ENCODE measurements at regions not wholly inside any gene's neighbourhood (a gene's known extent, or its start where the extent isn't known, plus 50 kb on each side); places are given as distances from the start of the nearest gene placed in this dataset.

DNA sequence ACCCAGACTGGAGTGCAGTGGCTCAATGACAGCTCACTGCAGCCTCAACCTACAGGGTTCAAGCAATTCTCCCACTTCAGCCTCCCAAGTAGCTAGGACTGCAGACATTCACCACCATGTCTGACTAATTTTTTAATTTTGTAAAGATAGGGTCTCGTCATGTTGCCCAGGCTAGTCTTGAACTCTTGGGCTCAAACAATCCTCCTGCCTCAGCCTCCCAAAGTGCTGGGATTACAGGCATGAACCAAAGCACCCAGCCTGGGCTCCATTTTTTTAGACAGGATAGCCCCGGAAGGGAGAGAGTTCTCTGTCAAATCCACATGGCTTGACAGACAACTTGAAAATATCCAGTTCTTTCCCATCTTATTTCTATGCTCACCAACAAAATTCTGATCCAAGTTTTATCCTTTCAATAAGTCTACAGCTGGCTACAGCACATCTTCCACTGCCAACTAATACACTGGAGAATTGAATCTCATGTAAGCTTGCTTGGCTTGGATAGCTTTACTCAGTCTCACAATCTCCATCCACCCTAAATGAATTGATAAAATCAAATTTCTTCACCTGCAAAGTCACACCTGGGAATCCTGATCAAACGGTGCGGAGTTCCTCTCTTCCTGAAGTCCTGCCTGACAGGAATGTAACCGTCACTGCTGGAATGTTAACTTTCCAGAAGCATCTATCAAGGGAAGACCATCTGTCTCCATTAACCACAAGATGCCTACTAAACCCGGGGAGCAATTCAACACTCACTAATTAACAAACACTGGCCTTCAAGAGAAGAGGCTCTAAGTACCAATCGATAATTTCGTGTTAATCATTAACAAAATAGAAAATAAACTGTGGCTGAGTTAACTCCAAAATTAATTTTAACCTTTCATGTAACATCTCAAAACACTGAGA, 239.7 kb upstream of the MKLN1 start:
- no peak overlapping the region for H3K27ac ChIP-seq (ENCODE audit: low read length)
- peaks cover 0 to 2% of the 10 kb centered on the region in 2 donors for H3K36me3 ChIP-seq (ENCODE audit: control insufficient read depth in 2 of 2, insufficient read depth in 2 of 2, low read length in 2 of 2)
- H3K9me3 ChIP-seq (ENCODE audit: control insufficient read depth in 2 of 2, low read length in 2 of 2), result no peaks in the 10 kb centered on the region
- peaks cover 8% of the 10 kb centered on the region for H3K4me1 ChIP-seq (ENCODE audit: control insufficient read depth, insufficient read depth, low read length)
- no peak overlapping the region for H3K4me3 ChIP-seq (ENCODE audit: low read length in 2 of 2)
- no peaks in the 10 kb centered on the region for H3K27me3 ChIP-seq (ENCODE audit: control insufficient read depth in 1 of 2, insufficient read depth in 2 of 2, low read length in 2 of 2)
- H3K9ac ChIP-seq (ENCODE audit: low read length in 2 of 2), result no peak overlapping the region

DNA sequence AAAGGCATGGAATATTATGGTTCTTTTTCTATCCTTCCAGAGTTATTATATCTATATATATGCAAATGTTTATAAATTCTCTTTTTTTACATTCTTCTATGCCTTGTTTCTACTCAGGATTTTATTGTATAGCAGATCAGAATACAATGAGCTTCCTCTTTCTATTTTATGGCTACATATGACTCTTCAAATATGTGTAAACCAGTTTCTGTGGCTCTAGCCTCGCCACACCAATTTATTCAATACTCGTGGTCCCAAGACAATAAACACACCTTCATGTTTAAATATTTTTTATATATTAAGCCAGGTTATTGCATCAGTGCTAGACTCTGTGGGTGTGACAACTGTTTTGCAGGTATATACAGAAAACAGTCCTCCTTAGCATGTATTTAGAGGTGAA, 237.5 kb upstream of the MKLN1 start:
- Histone ChIP-seq H3K4me1 (ENCODE audit: control insufficient read depth, insufficient read depth, low read length) (peaks cover 15% of the 10 kb centered on the region), H3K9ac (ENCODE audit: low read length in 2 of 2) (no peak overlapping the region), H3K36me3 (ENCODE audit: control insufficient read depth in 2 of 2, insufficient read depth in 2 of 2, low read length in 2 of 2) (peaks cover 0 to 2% of the 10 kb centered on the region in 2 donors), H3K9me3 (ENCODE audit: control insufficient read depth in 2 of 2, low read length in 2 of 2) (no peaks in the 10 kb centered on the region), H3K27ac (ENCODE audit: low read length) (no peak overlapping the region), H3K27me3 (ENCODE audit: control insufficient read depth in 1 of 2, insufficient read depth in 2 of 2, low read length in 2 of 2) (no peaks in the 10 kb centered on the region), H3K4me3 (ENCODE audit: low read length in 2 of 2) (no peak overlapping the region)

DNA sequence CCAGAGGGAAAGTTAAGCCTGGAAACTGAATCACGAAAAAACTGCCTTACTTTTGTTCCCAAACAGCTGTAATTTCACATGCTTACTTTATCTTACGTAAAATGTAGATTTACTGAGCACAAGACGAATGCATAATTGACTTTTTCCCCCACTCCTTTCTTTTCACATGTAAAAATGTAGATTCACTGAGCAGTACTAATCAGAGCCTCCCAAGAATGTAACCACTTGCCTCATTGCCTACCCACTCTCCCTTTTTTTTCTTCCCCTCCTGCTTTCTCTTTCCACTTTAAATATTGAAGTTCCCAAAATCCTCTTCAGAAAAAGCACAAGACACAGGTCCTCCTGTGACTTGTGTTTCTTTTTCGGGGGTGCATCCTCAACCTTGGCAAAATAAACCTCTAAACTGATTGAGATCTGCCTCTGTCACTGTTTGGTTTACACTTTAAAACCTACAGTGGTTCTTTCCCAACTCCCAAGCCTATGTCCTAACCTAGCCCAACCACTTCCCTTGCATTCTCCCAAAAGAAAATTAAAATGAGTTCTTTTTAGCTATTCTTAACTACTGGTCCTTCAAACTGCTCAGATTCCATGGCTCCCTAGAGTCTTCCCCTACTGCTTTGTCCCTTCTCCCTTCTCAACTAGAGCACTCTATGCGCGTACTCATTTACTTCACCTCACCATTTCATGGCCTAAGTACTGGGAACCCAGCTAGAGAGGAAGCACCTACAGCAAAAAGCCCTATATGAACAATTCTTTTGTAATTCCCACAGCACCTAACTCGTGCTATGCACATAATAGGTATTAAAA, 236.6 kb upstream of the MKLN1 start:
- H3K4me1 ChIP-seq (ENCODE audit: control insufficient read depth, insufficient read depth, low read length), result peaks cover 18% of the 10 kb centered on the region
- no peaks in the 10 kb centered on the region for H3K27me3 ChIP-seq (ENCODE audit: control insufficient read depth in 1 of 2, insufficient read depth in 2 of 2, low read length in 2 of 2)
- H3K4me3 ChIP-seq (ENCODE audit: low read length in 2 of 2), result no peak overlapping the region
- peaks cover 0 to 2% of the 10 kb centered on the region in 2 donors for H3K36me3 ChIP-seq (ENCODE audit: control insufficient read depth in 2 of 2, insufficient read depth in 2 of 2, low read length in 2 of 2)
- H3K9ac ChIP-seq (ENCODE audit: low read length in 2 of 2), result no peak overlapping the region
- H3K9me3 ChIP-seq (ENCODE audit: control insufficient read depth in 2 of 2, low read length in 2 of 2), result no peaks in the 10 kb centered on the region
- H3K27ac ChIP-seq (ENCODE audit: low read length), result no peak overlapping the region

DNA sequence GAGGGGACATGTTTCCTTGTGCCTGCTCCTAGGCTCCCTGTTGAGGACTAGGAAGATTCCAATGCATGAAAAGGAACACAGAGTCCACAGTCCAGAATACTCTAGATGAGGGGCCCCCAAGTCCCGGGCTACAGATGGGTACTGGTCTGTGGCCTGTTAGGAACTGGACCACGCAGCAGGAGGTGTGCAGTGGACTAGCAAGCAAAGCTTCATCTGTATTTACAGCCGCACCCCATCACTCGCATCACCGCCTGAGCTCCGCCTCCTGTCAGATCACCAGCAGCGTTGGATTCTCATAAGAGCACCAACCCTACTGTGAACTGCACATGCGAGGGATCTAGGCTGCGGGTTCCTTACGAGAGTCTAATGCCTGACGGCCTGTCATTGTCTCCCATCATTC, 233.0 kb upstream of the MKLN1 start:
- H3K27me3 ChIP-seq (ENCODE audit: control insufficient read depth in 1 of 2, insufficient read depth in 2 of 2, low read length in 2 of 2), result no peaks in the 10 kb centered on the region
- H3K27ac ChIP-seq (ENCODE audit: low read length), result no peak overlapping the region
- H3K36me3 ChIP-seq (ENCODE audit: control insufficient read depth in 2 of 2, insufficient read depth in 2 of 2, low read length in 2 of 2), result peaks cover 0 to 3% of the 10 kb centered on the region in 2 donors
- H3K4me1 ChIP-seq (ENCODE audit: control insufficient read depth, insufficient read depth, low read length), result peaks cover 21% of the 10 kb centered on the region
- H3K4me3 ChIP-seq (ENCODE audit: low read length in 2 of 2), result no peak overlapping the region
- no peak overlapping the region for H3K9ac ChIP-seq (ENCODE audit: low read length in 2 of 2)
- no peaks in the 10 kb centered on the region for H3K9me3 ChIP-seq (ENCODE audit: control insufficient read depth in 2 of 2, low read length in 2 of 2)

DNA sequence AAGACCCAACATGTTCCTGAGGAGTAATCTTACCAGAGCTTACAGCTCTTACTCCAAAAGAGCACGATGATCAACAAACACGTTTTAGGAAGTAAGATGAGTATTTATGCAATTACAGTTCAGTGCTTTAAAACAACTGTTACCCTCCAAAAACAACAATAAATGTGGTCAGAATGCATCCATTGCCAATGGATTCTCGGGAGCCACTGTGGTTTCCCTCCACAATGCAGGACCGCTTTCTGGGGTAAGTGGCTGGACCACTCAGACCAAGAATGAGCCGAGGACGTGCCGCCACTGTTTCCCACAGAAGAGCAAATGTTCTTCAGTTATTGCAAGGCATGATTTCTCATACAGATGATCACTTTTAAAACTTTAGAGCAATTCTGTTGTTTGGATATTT, 232.3 kb upstream of the MKLN1 start:
- peaks cover 21% of the 10 kb centered on the region for H3K4me1 ChIP-seq (ENCODE audit: control insufficient read depth, insufficient read depth, low read length)
- peaks cover 0 to 3% of the 10 kb centered on the region in 2 donors for H3K36me3 ChIP-seq (ENCODE audit: control insufficient read depth in 2 of 2, insufficient read depth in 2 of 2, low read length in 2 of 2)
- no peaks in the 10 kb centered on the region for H3K9me3 ChIP-seq (ENCODE audit: control insufficient read depth in 2 of 2, low read length in 2 of 2)
- no peak overlapping the region for H3K27ac ChIP-seq (ENCODE audit: low read length)
- H3K9ac ChIP-seq (ENCODE audit: low read length in 2 of 2), result no peak overlapping the region
- H3K27me3 ChIP-seq (ENCODE audit: control insufficient read depth in 1 of 2, insufficient read depth in 2 of 2, low read length in 2 of 2), result no peaks in the 10 kb centered on the region
- H3K4me3 ChIP-seq (ENCODE audit: low read length in 2 of 2), result no peak overlapping the region

DNA sequence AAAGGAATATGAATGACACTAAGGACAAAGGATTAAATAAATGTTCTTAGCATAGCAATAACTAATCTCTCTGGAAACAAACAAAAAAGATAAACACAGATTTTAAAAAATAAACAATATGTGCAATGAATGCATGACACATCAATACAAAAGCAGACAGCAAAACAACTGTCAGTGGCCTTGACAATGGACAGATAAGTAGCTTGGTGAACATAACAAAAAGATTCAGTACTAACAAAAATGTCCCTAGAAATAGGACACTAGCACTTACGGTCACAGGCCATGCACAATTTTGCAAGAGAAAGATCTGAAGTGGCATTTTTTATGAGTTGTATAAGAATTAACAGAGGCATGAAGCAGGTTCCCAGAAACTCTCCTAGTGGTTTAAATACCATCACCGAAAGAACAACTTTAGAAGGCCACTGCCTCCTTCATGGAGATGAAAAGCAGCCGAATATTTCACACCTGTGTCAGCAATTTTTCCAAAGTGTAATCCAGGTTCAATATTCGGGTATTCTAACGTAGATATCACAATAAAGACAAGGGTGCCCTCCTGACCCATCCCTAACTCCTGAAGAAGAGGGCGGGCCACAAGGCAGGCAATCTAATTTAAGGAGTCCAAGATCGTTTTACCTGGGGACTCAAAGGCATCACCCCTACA, 231.3 kb upstream of the MKLN1 start:
- Histone ChIP-seq H3K9ac (ENCODE audit: low read length in 2 of 2) (no peak overlapping the region), H3K27me3 (ENCODE audit: control insufficient read depth in 1 of 2, insufficient read depth in 2 of 2, low read length in 2 of 2) (no peaks in the 10 kb centered on the region), H3K9me3 (ENCODE audit: control insufficient read depth in 2 of 2, low read length in 2 of 2) (no peaks in the 10 kb centered on the region), H3K4me1 (ENCODE audit: control insufficient read depth, insufficient read depth, low read length) (peaks cover 15% of the 10 kb centered on the region), H3K4me3 (ENCODE audit: low read length in 2 of 2) (no peak overlapping the region), H3K27ac (ENCODE audit: low read length) (no peak overlapping the region), H3K36me3 (ENCODE audit: control insufficient read depth in 2 of 2, insufficient read depth in 2 of 2, low read length in 2 of 2) (peaks cover 0 to 3% of the 10 kb centered on the region in 2 donors)

DNA sequence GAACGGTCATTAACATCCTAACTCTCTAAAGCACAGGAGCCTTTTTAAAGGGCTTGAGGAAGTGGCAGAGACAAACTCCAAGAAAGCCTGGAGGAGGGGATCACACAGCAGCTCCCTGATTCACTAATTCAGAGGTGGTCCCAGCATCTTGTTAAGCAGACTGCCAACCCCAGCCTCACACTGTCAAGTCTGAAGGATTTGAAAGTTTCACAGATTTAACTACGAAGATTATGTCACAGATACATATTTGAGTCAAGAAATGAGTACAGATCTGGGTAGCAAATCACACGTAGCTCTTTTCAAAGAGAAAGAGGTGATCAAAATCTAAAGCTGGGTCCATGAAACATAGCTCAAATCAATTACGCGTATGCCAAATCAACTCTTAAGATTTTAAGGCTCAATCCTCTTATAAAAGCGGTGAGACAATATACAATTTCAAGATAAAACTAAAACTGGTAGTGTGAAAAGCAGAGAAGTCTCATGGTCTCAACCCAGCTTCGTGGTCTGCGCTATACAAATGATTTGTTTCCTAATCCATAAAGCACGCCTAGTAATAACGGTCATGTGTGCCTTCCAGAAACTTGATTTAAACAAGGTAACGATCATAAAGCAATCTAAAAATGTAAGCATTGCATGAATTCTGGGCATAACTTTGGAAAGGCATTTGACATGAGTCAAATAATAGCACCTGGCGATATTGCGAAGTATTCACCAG, 229.9 kb upstream of the MKLN1 start:
- H3K27me3 ChIP-seq (ENCODE audit: control insufficient read depth in 1 of 2, insufficient read depth in 2 of 2, low read length in 2 of 2), result no peaks in the 10 kb centered on the region
- peaks cover 14% of the 10 kb centered on the region for H3K4me1 ChIP-seq (ENCODE audit: control insufficient read depth, insufficient read depth, low read length)
- no peak overlapping the region for H3K4me3 ChIP-seq (ENCODE audit: low read length in 2 of 2)
- H3K36me3 ChIP-seq (ENCODE audit: control insufficient read depth in 2 of 2, insufficient read depth in 2 of 2, low read length in 2 of 2), result peaks cover 3% of the 10 kb centered on the region in 2 donors
- H3K9ac ChIP-seq (ENCODE audit: low read length in 2 of 2), result no peak overlapping the region
- no peak overlapping the region for H3K27ac ChIP-seq (ENCODE audit: low read length)
- H3K9me3 ChIP-seq (ENCODE audit: control insufficient read depth in 2 of 2, low read length in 2 of 2), result no peaks in the 10 kb centered on the region

DNA sequence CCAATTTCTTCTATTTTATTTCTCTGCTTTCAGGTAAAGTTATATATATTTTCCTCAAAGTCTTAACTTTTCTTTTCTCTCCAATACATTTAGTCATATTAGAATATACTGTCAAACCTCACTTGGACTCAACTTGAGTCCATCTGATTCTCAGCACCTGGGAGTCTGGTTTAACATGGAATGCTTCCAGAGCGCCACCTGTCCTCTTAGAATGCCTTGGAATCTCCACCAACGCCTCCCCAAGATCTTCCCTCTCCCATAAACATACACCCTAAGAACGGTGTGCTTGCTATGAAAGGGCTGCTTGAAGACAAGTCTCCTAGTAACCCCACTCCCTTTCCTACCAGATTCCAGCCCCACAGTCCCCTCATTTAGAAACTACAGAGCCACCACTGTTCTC, 229.1 kb upstream of the MKLN1 start:
- Histone ChIP-seq H3K36me3 (ENCODE audit: control insufficient read depth in 2 of 2, insufficient read depth in 2 of 2, low read length in 2 of 2) (peaks cover 3% of the 10 kb centered on the region in 2 donors), H3K27ac (ENCODE audit: low read length) (no peak overlapping the region), H3K4me3 (ENCODE audit: low read length in 2 of 2) (no peak overlapping the region)

DNA sequence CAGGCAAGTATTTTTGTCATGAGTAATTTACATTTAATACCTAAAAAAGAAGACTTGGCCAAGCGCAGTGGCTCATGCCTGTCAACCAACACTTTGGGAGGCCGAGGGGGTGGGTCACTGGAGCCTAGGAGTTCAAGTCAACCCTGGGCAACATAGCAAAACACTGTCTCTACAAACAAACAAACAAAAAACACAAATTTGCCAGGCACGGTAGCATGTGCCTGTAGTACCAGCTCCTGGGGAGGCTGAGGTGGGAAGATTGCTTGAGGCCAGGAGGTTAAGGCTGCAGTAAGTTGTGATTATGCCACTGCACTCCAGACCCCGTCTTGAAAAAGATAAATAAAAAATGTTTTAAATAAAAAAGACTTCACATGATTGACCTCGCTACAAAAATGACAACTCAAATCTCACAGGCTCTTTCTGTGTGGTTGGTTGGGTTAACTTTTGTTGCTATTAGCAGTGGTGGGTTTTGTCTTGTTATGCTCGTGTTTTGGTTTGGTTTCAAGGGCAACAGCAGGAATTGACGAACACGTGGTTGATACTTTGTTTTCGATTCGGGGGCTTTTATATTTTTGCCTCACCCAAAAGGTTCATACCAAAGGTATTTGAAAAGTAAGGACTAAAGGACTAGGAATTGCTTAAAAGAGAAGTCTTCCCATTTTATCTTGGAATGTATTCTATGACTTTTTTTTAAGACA, 227.2 kb upstream of the MKLN1 start:
- Histone ChIP-seq H3K27me3 (ENCODE audit: control insufficient read depth in 1 of 2, insufficient read depth in 2 of 2, low read length in 2 of 2) (no peaks in the 10 kb centered on the region), H3K36me3 (ENCODE audit: control insufficient read depth in 2 of 2, insufficient read depth in 2 of 2, low read length in 2 of 2) (peaks cover 3% of the 10 kb centered on the region in 2 donors), H3K9ac (ENCODE audit: low read length in 2 of 2) (no peak overlapping the region), H3K27ac (ENCODE audit: low read length) (no peak overlapping the region), H3K4me1 (ENCODE audit: control insufficient read depth, insufficient read depth, low read length) (peaks cover 18% of the 10 kb centered on the region), H3K9me3 (ENCODE audit: control insufficient read depth in 2 of 2, low read length in 2 of 2) (no peaks in the 10 kb centered on the region), H3K4me3 (ENCODE audit: low read length in 2 of 2) (no peak overlapping the region)

More for the DNA sequence above, 229.1 kb upstream of the MKLN1 start:
- Histone ChIP-seq H3K9me3 (ENCODE audit: control insufficient read depth in 2 of 2, low read length in 2 of 2) (no peaks in the 10 kb centered on the region), H3K9ac (ENCODE audit: low read length in 2 of 2) (no peak overlapping the region), H3K27me3 (ENCODE audit: control insufficient read depth in 1 of 2, insufficient read depth in 2 of 2, low read length in 2 of 2) (no peaks in the 10 kb centered on the region), H3K4me1 (ENCODE audit: control insufficient read depth, insufficient read depth, low read length) (peaks cover 17% of the 10 kb centered on the region)

DNA sequence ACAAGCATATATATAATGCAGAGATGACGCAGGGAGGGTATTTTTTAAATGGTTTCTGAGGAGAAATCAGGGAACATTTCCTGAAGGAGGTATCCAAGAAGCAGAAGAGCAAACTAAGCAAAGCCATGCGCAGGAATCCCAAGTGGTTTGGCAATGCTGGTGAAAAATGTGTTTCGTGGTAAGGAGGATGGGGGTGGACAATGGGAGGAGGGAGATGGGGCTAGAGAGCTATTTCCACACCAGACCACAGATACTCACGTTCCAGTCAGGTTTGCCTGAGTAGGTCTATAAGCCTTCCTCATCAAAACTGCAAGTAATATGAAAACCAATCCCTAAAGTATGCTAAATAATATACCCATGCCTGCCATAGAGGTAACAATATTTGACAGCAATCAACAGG, 223.7 kb upstream of the MKLN1 start:
- no peaks in the 10 kb centered on the region for H3K9me3 ChIP-seq (ENCODE audit: control insufficient read depth in 2 of 2, low read length in 2 of 2)
- H3K9ac ChIP-seq (ENCODE audit: low read length in 2 of 2), result no peak overlapping the region
- no peak overlapping the region for H3K27ac ChIP-seq (ENCODE audit: low read length)
- H3K4me1 ChIP-seq (ENCODE audit: control insufficient read depth, insufficient read depth, low read length), result peaks cover 15% of the 10 kb centered on the region
- peaks cover 0 to 3% of the 10 kb centered on the region in 2 donors for H3K36me3 ChIP-seq (ENCODE audit: control insufficient read depth in 2 of 2, insufficient read depth in 2 of 2, low read length in 2 of 2)
- H3K27me3 ChIP-seq (ENCODE audit: control insufficient read depth in 1 of 2, insufficient read depth in 2 of 2, low read length in 2 of 2), result no peaks in the 10 kb centered on the region
- peak overlapping the region; percentile 23 to 81 for H3K4me3 ChIP-seq (ENCODE audit: low read length in 2 of 2)

Measured in stomach smooth muscle (tissue), 2 donors.